ENCODE measurements at regions not wholly inside any gene's neighbourhood (a gene's known extent, or its start where the extent isn't known, plus 50 kb on each side); places are given as distances from the start of the nearest gene placed in this dataset.

GRCh38 chr4:135185256-135185655 is 983.7 kb upstream of the PABPC4L start:
- no peak for TF ChIP-seq POLR2A (IDR thresholded peaks at IDR 0.05)
- no peak for TF ChIP-seq CTCF (IDR thresholded peaks at IDR 0.05)

Measured in upper lobe of left lung (tissue), 4 donors.